Neuron (in vitro differentiated cells): ENCODE measurements at regions not wholly inside any gene's neighbourhood (a gene's known extent, or its start where the extent isn't known, plus 50 kb on each side); places are given as distances from the start of the nearest gene placed in this dataset.
A peak's percentile ranks its signal among the peaks of the same experiment; 100 is the strongest.
"Not testable (repeated sequence)": the region's sequence is repeated elsewhere in the genome, so short reads cannot be mapped to it uniquely, and the experiment has no call there.

ENCODE experiments used
- H2AFZ ChIP-seq: one replicate; pipeline ENCODE4 v1.6.1; 2013; ENCODE audit warnings: low read depth, mild to moderate bottlenecking, inconsistent platforms, low read length, moderate library complexity
- H3K27me3 ChIP-seq: one replicate; pipeline ENCODE4 v1.6.1; 2013; ENCODE audit warnings: low read length; ENCODE audit not compliant: insufficient read depth
- H3K36me3 ChIP-seq: one replicate; pipeline ENCODE4 v1.6.1; 2013; ENCODE audit warnings: low read length; ENCODE audit not compliant: insufficient read depth
- H3K4me1 ChIP-seq: one replicate; pipeline ENCODE4 v1.6.1; 2013; ENCODE audit warnings: low read length; ENCODE audit not compliant: insufficient read depth
- H3K4me3 ChIP-seq: 2 replicates; pipeline ENCODE4 v1.5.1; 2013; ENCODE audit warnings: mild to moderate bottlenecking, low read length, moderate library complexity
- H3K9me3 ChIP-seq: one replicate; pipeline ENCODE4 v1.6.1; 2013; ENCODE audit warnings: low read length

GRCh38 chr9:36486933-36487481, 85.7 kb upstream of the MELK start:
- Histone ChIP-seq H3K36me3 (no peaks in the 10 kb centered on the region), H3K4me3 (peak overlapping the region; percentile 89), H3K27me3 (no peaks in the 10 kb centered on the region), H3K4me1 (peaks cover 30% of the 10 kb centered on the region), H3K9me3 (no peaks in the 10 kb centered on the region), H2AFZ (peak overlapping the region; percentile 78)

GRCh38 chr9:36486329-36486932, 86.3 kb upstream of the MELK start:
- H3K4me3 ChIP-seq = peak overlapping the region; percentile 89

GRCh38 chr9:36485647-36486328, 85.7 kb upstream of the RNF38 start:
- Histone ChIP-seq H3K4me3 (peak overlapping the region; percentile 89), H2AFZ (peak overlapping the region; percentile 78), H3K9me3 (no peaks in the 10 kb centered on the region), H3K4me1 (peaks cover 32% of the 10 kb centered on the region), H3K36me3 (no peaks in the 10 kb centered on the region), H3K27me3 (no peaks in the 10 kb centered on the region)

More at GRCh38 chr9:36486329-36486932, 86.3 kb upstream of the MELK start:
- Histone ChIP-seq H3K9me3 (no peaks in the 10 kb centered on the region), H3K36me3 (no peaks in the 10 kb centered on the region), H3K4me1 (peaks cover 32% of the 10 kb centered on the region), H3K27me3 (no peaks in the 10 kb centered on the region), H2AFZ (peak overlapping the region; percentile 78)

GRCh38 chr9:36484124-36484523, 84.1 kb upstream of the RNF38 start:
- Histone ChIP-seq H3K4me3 (no peak overlapping the region), H3K4me1 (peaks cover 30% of the 10 kb centered on the region), H3K36me3 (no peaks in the 10 kb centered on the region), H3K27me3 (no peaks in the 10 kb centered on the region), H2AFZ (no peak overlapping the region), H3K9me3 (no peaks in the 10 kb centered on the region)

DNA sequence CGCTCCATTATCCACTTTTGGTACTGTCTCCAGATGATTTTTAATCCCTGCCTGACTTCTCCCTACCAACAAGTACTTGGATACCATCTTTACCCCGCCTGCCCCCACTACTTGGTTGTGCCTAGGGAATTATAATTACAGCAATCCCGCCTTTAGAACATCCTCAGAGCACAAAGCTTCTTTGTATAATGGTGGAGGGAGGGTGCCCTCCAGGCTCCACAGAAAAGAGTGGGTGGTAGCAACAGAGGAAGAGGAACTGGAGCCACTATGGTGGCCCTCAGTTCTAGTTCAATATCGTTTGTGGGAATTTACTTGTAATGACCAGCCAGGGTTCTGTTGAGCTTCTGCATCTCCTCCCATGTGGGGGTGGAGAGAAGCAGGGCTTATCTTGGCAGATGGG, 79.0 kb upstream of the RNF38 start:
- Histone ChIP-seq H3K4me3 (no peak overlapping the region), H3K27me3 (no peaks in the 10 kb centered on the region), H3K36me3 (no peaks in the 10 kb centered on the region), H2AFZ (no peak overlapping the region), H3K9me3 (no peaks in the 10 kb centered on the region), H3K4me1 (peaks cover 8% of the 10 kb centered on the region)

GRCh38 chr9:36471359-36471758, 71.3 kb upstream of the RNF38 start:
- Histone ChIP-seq H3K36me3 (no peaks in the 10 kb centered on the region), H3K9me3 (no peaks in the 10 kb centered on the region), H3K27me3 (no peaks in the 10 kb centered on the region), H3K4me1 (no peaks in the 10 kb centered on the region), H2AFZ (no peak overlapping the region), H3K4me3 (no peak overlapping the region)

- H2AFZ ChIP-seq = no peak overlapping the region
- H3K9me3 ChIP-seq = no peaks in the 10 kb centered on the region
- no peak overlapping the region for H3K4me3 ChIP-seq
- H3K27me3 ChIP-seq = no peaks in the 10 kb centered on the region
- no peaks in the 10 kb centered on the region for H3K36me3 ChIP-seq
- no peaks in the 10 kb centered on the region for H3K4me1 ChIP-seq
Observed at GRCh38 chr9:36470643-36471290, 70.7 kb upstream of the RNF38 start.

DNA sequence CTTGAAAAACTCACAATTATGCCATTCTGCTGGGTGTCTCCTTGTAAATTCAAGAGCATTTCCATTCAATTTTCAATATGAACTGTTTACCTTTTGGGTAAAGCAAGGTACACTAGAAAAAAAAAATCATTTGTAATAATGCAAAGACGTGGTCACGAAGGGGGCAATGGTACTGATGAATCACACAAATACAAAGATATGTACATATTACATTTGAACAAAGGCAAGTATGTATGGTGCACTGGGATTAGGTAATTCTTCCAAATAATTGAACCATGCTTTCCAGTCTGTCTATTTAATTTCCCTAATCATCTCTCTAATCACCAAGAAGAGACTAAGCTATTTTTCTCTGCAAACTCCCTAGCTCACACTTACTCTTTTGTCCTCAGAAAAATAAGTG, 63.4 kb upstream of the RNF38 start:
- H3K36me3 ChIP-seq = peaks cover 7% of the 10 kb centered on the region
- no peak overlapping the region for H3K4me3 ChIP-seq
- H3K27me3 ChIP-seq = no peaks in the 10 kb centered on the region
- no peak overlapping the region for H2AFZ ChIP-seq
- H3K4me1 ChIP-seq = peaks cover 18% of the 10 kb centered on the region
- no peaks in the 10 kb centered on the region for H3K9me3 ChIP-seq

GRCh38 chr9:36462245-36462644, 62.2 kb upstream of the RNF38 start:
- no peaks in the 10 kb centered on the region for H3K9me3 ChIP-seq
- no peak overlapping the region for H2AFZ ChIP-seq
- H3K27me3 ChIP-seq = no peaks in the 10 kb centered on the region
- H3K4me1 ChIP-seq = peaks cover 18% of the 10 kb centered on the region
- peaks cover 10% of the 10 kb centered on the region for H3K36me3 ChIP-seq
- H3K4me3 ChIP-seq = no peak overlapping the region

DNA sequence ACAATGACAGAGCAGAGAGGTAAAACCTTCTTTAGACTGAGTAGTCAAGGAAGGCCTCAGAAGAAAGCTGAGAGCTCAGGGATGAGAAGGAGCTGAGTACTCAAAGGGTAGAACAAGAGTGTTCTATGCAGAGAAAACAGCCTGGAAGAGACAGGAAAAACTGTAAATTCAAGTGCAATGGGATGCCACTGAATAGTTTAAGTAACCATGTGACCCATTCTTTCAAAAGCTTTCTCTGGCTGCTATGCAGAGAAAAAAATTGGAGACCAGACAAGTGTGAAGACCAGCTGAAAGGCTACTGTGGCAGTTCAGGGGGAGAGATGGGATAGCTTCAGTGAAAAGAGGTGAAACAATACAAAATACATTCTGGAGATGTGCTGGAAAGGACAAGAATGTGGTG, 61.3 kb upstream of the RNF38 start:
- H3K36me3 ChIP-seq = peaks cover 12% of the 10 kb centered on the region
- no peak overlapping the region for H2AFZ ChIP-seq
- no peaks in the 10 kb centered on the region for H3K9me3 ChIP-seq
- H3K4me1 ChIP-seq = peaks cover 18% of the 10 kb centered on the region
- no peaks in the 10 kb centered on the region for H3K27me3 ChIP-seq
- no peak overlapping the region for H3K4me3 ChIP-seq

DNA sequence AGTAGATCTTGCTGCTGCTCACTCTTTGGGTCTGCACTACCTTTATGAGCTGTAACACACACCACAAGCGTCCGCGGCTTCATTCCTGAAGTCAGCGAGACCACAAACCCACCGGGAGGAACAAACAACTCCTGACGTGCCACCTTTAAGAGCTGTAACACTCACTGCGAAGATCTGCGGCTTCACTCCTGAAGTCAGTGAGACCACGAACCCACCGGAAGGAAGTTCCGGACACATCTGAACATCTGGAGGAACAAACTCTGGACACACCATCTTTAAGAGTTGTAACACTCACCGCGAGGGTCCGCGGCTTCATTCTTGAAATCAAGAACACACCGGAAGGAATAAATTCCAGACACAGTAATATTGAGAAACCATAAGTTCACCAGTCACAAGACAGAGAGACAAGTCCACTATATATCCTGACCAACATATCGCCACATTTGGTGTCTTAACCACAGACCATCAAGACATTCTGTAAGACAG, 58.4 kb upstream of the RNF38 start:
- H3K4me1 ChIP-seq = peaks cover 18% of the 10 kb centered on the region
- not testable (repeated sequence) for H3K9me3 ChIP-seq, H2AFZ ChIP-seq, H3K4me3 ChIP-seq, H3K27me3 ChIP-seq
- peaks cover 12% of the 10 kb centered on the region for H3K36me3 ChIP-seq

DNA sequence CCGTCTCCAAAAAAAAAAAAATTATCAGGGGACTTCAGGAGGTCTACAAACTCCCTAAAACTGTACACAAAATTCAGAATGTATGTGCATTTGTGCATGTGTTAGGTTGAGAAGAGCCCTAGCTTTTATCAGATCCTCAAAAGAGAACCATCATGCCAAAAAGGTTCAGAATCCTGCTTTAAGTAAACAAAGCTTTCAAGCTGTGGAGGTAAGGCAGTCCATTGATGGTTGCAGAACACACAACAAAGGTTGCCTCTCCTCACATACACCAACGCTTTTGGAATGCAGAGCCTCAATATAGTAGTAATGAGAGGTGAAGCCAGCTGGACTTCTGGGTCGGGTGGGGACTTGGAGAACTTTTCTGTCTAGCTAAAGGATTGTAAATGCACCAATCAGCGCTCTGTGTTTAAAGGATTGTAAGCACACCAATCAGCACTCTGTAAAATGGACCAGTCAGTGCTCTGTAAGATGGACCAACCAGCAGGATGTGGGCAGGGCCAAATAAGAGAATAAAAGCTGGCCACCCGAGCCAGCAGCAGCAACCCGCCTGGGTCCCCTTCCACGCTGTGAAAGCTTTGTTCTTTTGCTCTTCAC, 57.9 kb upstream of the RNF38 start:
- H2AFZ ChIP-seq = no peak overlapping the region
- no peaks in the 10 kb centered on the region for H3K9me3 ChIP-seq
- peaks cover 6% of the 10 kb centered on the region for H3K36me3 ChIP-seq
- H3K27me3 ChIP-seq = no peaks in the 10 kb centered on the region
- peaks cover 18% of the 10 kb centered on the region for H3K4me1 ChIP-seq
- H3K4me3 ChIP-seq = no peak overlapping the region
